NCI-H510A (cell line): ENCODE measurements at regions not wholly inside any gene's neighbourhood (a gene's known extent, or its start where the extent isn't known, plus 50 kb on each side); places are given as distances from the start of the nearest gene placed in this dataset.
"Not testable (repeated sequence)": the region's sequence is repeated elsewhere in the genome, so short reads cannot be mapped to it uniquely, and the experiment has no call there.

Experiments
- DNase-seq: peaks from one replicate; lab custom pipeline; 2025; lab: John Stamatoyannopoulos, UW

- no peak for DNase-seq
Measured at GRCh38 chr6:135722190-135722589, 129.3 kb upstream of the PDE7B start.

- DNase-seq: no peak
Measured at GRCh38 chr6:135722679-135723078, 128.8 kb upstream of the PDE7B start.

GRCh38 chr6:135728589-135728988, 122.9 kb upstream of the PDE7B start:
- DNase-seq: no peak

GRCh38 chr6:135731116-135731515, 120.4 kb upstream of the PDE7B start:
- no peak for DNase-seq

GRCh38 chr6:135736351-135736750, 115.2 kb upstream of the PDE7B start:
- not testable (repeated sequence) for DNase-seq

- DNase-seq: no peak
Measured at GRCh38 chr6:135738636-135739035, 112.9 kb upstream of the PDE7B start.

GRCh38 chr6:135739288-135739687, 112.2 kb upstream of the PDE7B start:
- DNase-seq: no peak

GRCh38 chr6:135740580-135740979, 110.9 kb upstream of the PDE7B start:
- DNase-seq: no peak

GRCh38 chr6:135743476-135743875, 108.0 kb upstream of the PDE7B start:
- no peak for DNase-seq

- DNase-seq: no peak
Measured at GRCh38 chr6:135748189-135748588, 103.3 kb upstream of the PDE7B start.

GRCh38 chr6:135750081-135750480, 101.4 kb upstream of the PDE7B start:
- no peak for DNase-seq

GRCh38 chr6:135753196-135753595, 98.3 kb upstream of the PDE7B start:
- DNase-seq: no peak

GRCh38 chr6:135759831-135760230, 91.7 kb upstream of the PDE7B start:
- no peak for DNase-seq

- DNase-seq: no peak
Measured at GRCh38 chr6:135774006-135774405, 77.5 kb upstream of the PDE7B start.

GRCh38 chr6:135779213-135779612, 72.3 kb upstream of the PDE7B start:
- DNase-seq: no peak

- no peak for DNase-seq
Measured at GRCh38 chr6:135780326-135780725, 71.2 kb upstream of the PDE7B start.

- no peak for DNase-seq
Measured at GRCh38 chr6:135782546-135782945, 69.0 kb upstream of the PDE7B start.

GRCh38 chr6:135784507-135784906, 67.0 kb upstream of the PDE7B start:
- no peak for DNase-seq

GRCh38 chr6:135789375-135790050, 62.0 kb upstream of the PDE7B start:
- no peak for DNase-seq

GRCh38 chr6:135791441-135791840, 60.1 kb upstream of the PDE7B start:
- no peak for DNase-seq

- no peak for DNase-seq
Measured at GRCh38 chr6:135796643-135797305, 54.7 kb upstream of the PDE7B start.

- DNase-seq: no peak
Measured at GRCh38 chr6:135797361-135797760, 54.1 kb upstream of the PDE7B start.

GRCh38 chr6:135798751-135799515, 52.6 kb upstream of the PDE7B start:
- DNase-seq: no peak
